GM12872 (cell line): ENCODE measurements at regions not wholly inside any gene's neighbourhood (a gene's known extent, or its start where the extent isn't known, plus 50 kb on each side); places are given as distances from the start of the nearest gene placed in this dataset.

Experiments used
- TF ChIP-seq, protein P1 (sequence below): IDR thresholded peaks from 3 replicates; pipeline ENCODE4 v1.5.1; 2011; ENCODE audit warnings: low read depth, mild to moderate bottlenecking, low read length, moderate library complexity; ENCODE audit not compliant: insufficient read depth

DNA sequence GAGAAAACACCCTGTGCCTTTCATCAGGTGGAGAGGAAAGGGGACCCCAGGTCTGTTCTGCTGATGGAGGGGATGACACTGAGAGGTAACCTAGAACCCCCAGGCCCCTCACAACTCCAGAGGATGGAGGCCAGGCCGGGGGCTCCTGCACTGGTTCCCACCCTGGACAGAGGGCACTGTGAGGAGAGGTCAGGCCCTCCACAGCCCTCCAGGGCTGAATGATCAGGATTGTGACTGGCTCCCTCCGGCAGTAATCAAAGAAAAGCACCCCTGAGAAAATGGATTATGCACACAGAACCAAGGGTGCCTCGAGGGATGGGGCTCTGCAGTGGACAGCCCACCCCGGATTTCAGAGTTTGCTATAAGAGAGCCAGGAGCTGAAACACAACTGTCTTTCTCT is 502.8 kb downstream of the TCERG1L start:
- TF ChIP-seq, protein P1, sequence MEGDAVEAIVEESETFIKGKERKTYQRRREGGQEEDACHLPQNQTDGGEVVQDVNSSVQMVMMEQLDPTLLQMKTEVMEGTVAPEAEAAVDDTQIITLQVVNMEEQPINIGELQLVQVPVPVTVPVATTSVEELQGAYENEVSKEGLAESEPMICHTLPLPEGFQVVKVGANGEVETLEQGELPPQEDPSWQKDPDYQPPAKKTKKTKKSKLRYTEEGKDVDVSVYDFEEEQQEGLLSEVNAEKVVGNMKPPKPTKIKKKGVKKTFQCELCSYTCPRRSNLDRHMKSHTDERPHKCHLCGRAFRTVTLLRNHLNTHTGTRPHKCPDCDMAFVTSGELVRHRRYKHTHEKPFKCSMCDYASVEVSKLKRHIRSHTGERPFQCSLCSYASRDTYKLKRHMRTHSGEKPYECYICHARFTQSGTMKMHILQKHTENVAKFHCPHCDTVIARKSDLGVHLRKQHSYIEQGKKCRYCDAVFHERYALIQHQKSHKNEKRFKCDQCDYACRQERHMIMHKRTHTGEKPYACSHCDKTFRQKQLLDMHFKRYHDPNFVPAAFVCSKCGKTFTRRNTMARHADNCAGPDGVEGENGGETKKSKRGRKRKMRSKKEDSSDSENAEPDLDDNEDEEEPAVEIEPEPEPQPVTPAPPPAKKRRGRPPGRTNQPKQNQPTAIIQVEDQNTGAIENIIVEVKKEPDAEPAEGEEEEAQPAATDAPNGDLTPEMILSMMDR = no peak

GRCh38 chr10:130809181-130809580 is 502.3 kb downstream of the TCERG1L start:
- TF ChIP-seq, protein P1 = no peak

DNA sequence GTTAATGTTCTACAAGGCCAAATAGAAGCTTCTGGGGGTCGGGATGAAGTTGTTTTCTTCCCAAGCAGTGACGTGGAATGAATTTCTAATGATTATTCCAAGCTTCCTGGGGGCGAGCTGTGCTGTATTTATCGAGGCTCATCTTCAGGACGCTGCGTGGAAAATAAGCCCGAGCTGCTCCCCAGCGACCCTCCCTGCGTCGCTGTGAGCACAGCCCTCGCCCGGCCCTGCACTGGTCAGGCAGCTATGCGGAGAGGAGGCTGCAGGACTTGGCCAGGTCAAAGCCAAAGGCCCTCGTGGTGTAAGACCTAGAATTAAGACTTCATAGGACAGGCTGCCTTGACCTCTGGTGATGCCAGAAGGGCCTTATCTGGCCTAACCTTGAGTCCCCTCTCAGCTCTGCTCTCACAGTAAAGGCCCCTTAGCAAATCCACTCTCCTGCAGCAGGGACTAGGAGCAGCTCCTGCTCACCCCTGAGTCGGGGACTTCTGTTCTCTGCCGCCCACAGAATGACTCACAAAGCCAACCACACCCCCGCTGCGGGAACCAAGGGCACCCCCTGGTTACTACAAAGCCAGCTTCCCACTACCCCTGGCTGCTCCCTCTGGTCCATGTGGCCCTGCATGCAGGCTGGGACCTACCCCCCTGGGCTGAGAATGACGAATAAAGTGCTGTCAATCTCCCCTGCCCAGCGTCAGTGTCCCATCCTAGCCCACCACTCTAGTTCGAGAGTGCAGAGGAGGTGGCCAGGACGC is 501.6 kb downstream of the TCERG1L start:
- TF ChIP-seq, protein P1 = no peak

DNA sequence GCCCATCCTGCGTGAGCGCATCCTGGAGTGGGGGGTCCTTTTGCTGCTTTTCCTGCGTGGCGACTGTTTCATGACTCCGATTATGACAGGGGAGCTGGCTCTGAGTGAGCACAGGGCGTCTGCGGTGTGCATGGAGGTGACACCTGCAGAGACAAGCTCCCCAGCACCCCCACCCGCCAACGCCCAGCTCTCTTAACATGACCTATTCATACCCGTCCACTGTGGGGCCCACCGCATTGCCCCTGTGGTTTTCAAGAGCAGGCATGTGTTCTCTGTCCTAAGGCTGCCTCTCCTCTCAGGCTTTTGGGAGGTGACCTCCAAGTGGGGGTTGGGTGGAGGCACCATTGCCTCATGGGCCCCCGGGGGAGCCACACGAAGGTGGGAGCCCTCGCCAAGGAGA is 500.7 kb downstream of the TCERG1L start:
- TF ChIP-seq, protein P1 = no peak

DNA sequence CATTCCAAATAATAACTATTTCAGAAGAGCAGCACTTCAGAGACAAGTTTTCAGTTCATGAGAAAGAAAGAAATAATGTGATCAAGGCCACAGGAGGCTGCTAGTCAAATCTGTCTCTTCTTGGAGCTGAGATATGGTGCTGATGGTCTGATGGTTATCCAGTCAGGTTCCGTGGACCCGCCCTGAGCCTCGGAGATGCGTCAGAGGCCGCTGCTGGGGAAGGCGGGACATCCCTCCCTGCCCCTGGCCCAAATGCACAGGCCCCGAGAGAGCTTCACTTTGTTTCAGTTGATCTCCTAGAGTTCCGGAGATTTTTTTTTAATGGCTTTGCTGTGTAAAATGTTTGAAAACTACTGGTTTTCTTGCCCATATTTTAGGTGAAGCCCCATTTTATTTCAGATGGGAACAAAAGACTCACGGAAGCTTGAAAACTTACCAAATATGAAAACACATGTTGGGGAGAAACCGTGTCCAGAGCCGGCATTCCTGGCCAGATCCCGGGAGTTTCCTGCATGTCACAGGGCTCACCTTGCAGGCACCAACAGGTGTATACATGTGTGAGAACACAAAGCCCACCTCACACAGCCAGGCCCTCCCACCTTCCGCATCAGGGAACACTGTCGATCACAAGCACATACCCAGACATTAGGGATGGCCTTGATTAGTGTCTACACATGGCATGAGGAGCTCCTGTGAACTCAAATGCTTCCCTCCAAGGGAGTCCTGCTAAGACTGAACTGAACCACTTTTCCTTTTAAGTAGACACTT is 499.0 kb downstream of the TCERG1L start:
- TF ChIP-seq, protein P1 = no peak

- TF ChIP-seq, protein P1 = no peak
Measured at GRCh38 chr10:130814610-130815009, 496.9 kb downstream of the TCERG1L start.

DNA sequence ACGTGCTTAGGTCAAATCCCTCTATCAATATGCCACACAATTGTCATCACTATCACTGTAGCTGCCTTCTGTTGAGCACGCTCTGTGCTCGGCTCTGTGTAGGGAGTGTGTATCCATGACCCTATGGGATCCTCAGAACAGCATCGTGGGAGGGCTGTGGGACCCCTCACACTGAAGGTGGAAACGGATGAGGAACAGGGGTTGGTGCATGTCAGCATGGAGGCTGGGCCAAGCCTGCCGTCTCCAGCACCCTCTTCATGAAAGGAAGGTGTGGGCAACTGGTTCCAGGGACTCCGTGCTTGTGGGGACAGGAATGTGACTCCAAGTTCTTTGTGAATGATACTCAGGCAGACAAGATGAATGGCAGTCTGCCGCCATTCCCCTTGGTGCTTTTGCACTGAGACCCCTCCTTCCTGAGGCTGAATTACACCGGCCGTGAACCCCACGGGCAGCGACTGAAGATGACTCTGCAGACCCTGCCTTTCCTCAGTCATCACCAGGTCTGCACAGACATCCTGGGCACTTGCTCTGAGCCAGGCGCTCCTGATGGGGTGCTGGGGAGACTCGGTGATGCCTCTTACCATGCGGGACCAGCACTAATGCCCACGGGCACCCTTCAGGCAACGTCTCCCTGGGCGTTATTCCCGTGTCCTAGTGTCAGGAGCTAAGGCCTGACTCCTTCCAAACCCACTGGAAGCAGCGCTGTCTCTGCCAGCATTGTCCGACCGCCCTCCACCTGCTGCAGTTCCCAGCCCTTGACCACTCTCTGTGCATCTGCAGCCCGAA is 495.2 kb downstream of the TCERG1L start:
- TF ChIP-seq, protein P1 = no peak
